ENCODE measurements at regions not wholly inside any gene's neighbourhood (a gene's known extent, or its start where the extent isn't known, plus 50 kb on each side); places are given as distances from the start of the nearest gene placed in this dataset.

DNA sequence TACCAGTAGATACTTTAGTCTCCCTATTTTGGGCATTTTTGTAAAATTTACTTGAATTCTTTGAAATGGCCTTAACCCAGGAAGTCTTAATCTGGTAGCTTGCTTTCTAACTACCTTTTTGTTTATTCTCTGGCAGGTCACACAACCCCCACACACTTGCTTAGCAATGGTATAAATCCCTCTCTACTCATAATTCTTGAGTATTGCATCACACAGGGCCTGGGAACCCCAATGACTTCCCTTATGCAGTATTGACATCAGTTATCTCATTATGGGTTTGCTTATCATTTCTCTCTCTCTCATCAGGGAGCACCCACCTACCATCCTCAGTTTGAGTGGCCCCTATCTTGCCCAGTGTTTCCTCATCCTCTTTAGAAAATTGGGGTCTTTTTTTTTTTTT lies 207.1 kb downstream of the KCNS3 start:
- DNase-seq (ENCODE audit: low read depth in 3 of 3), result no peak

GRCh38 chr2:18084376-18084775 lies 205.9 kb downstream of the KCNS3 start:
- no peak for DNase-seq (ENCODE audit: low read depth in 3 of 3)

DNA sequence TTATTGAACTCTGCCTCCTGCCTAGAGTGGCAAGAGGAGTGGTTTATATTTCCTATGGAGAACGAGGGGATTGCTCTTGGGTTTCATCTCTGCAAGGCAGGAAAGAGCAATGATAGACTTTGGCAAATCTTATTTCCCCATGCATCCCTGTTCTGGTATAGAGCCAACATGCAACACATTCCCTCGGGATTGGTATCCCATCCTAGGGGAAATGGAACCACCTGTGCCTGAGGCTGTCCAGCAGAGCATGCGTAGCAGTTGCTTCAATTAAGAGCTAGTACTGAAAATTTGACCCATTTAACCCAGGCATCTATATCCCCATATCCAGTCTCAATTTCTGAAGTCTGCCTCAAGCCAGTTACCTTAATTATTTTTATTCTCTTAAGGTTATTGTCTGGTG lies 205.3 kb downstream of the KCNS3 start:
- no peak for DNase-seq (ENCODE audit: low read depth in 3 of 3)

- DNase-seq (ENCODE audit: low read depth in 3 of 3), result no peak
Measured at GRCh38 chr2:18078216-18078615, 199.7 kb downstream of the KCNS3 start.

DNA sequence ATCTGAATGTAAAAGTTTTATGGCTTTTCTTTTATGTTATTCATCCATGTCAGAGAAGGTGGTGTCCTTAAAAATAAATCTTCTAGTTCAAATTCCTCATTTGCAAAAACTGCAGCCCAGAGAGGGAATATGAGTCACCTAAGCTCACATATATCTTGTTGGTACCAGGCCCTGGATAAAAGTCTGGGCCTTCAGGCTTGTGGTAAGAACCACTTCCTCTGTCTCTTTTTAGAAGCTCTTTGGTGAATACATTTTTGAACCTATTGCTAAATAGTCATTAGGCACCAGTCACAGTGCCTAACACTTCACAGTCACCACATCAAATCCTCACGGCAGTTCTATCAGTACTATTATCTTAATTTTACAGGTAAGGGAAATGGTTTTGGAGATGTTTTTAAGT lies 199.2 kb downstream of the KCNS3 start:
- DNase-seq (ENCODE audit: low read depth in 3 of 3), result no peak

DNA sequence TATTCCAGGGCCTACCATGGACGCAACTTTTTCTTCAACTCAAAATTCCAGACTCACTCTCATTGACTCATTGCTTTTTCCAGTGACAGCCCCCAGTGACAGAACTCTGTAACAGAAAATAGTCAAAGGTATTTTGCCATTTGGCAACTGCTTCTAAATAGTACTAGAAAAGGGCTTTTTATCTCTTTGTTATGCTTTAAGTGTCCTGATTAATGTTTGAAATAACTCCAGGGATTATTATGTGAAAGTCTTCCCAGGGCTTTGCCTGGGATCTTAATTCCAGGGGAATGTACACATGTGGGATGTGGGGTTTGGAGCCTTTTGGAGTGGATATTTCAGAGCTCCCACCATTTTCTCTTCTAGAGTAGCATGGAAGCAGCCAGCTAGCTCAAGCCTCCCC lies 198.8 kb downstream of the KCNS3 start:
- no peak for DNase-seq (ENCODE audit: low read depth in 3 of 3)

GRCh38 chr2:18074476-18074875 lies 196.0 kb downstream of the KCNS3 start:
- DNase-seq (ENCODE audit: low read depth in 3 of 3), result no peak

- no peak for DNase-seq (ENCODE audit: low read depth in 3 of 3)
Measured at GRCh38 chr2:18073601-18074000, 195.1 kb downstream of the KCNS3 start.

DNA sequence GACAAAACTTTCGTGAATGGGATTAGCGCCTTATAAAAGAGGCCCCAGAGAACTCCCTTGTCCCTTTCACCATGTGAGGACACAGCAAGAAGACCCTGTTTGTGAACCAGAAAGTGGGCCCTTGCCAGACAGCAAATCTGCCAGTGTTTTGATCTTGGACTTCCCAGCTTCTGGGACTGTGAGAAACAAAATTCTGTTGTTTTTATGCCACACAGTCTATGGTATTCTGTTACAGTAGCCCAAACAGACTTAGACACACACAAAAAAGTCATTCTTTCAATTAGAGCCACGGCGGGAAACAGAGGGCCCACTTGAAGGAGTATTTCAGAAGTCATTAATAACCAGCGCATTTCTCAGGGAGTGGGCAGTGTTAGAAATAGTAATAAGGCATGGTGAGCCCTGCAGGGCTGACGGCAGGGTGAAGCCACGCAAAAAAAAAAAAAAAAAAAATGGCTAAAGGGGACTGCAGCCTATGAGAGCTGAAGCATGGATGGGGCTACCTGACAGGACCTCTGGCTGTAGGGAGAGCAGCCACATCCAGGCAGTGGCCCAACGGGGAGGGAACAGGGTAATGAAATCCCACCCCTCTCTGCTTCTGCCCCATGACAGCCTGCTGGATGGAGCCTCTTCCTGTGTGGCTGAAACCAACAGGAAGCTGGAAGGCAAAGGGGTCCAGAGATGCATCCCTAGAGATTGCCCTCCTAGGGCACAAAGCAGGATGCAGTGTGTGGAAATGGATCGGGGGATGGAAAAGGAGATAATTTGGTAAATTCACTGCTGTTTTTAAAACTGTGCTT lies 189.3 kb downstream of the KCNS3 start:
- no peak for DNase-seq (ENCODE audit: low read depth in 3 of 3)

DNA sequence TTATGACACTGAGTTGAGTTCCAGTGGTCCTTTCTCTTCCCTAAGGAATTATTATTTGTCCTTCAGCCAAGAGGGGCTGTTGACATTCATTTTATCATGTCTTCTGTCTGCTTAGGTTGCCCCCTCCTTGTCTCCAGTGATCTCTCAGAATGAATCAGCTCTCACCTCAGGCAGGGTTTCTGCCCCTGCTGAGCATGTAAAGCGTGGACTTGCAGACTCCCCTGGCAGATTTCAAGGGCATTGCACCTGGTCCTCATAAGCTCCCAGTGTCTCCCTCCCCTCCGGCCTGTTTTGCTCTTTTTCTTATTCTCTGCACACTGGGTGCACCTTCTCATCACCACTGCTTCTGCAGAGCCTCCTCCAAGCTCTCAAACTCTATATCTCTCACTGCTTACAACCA lies 188.4 kb downstream of the KCNS3 start:
- no peak for DNase-seq (ENCODE audit: low read depth in 3 of 3)

GRCh38 chr2:18066066-18066465 lies 187.6 kb downstream of the KCNS3 start:
- no peak for DNase-seq (ENCODE audit: low read depth in 3 of 3)

- no peak for DNase-seq (ENCODE audit: low read depth in 3 of 3)
Measured at GRCh38 chr2:18065249-18065648, 186.8 kb downstream of the KCNS3 start.

- DNase-seq (ENCODE audit: low read depth in 3 of 3), result no peak
Measured at GRCh38 chr2:18063826-18064470, 185.5 kb downstream of the KCNS3 start.

DNA sequence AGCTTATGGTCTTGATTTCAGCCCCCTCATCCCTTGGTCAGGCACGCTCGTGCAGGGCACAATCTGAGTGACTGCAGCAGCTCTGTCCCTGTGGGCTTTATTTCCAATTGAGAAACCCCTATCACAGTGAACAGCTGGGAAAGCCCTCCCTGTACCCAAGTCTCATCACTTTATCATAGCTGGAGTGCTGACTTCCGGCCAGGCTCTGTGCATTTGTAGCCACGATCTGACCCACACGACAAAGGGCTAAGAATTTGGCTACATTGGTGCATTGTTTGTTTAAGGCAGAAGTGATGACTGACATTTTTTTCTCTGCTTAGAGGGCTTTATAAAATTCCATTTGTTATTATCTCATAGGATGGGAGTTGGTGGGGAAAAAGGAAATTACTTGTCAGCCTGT lies 184.4 kb downstream of the KCNS3 start:
- DNase-seq (ENCODE audit: low read depth in 3 of 3), result no peak

DNA sequence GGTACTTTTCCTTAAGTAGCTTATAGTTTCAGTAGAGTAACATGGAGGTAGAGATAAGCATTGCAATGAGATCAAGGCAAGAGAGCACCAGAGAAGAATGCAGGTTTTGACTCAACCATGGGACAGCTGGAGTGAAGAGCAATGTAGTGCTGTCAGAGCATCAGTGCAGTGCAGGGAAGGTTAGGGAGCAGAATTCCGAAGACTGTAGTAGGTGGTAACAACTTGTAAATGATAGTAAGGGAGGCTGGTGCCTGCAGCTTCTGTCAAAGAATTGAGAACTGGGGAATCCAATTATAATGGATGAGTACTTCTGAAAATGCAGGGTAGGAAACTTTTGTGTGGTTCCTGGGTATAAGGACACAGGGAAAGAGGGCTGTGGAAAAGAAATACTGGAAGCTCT lies 183.2 kb downstream of the KCNS3 start:
- DNase-seq (ENCODE audit: low read depth in 3 of 3), result no peak

DNA sequence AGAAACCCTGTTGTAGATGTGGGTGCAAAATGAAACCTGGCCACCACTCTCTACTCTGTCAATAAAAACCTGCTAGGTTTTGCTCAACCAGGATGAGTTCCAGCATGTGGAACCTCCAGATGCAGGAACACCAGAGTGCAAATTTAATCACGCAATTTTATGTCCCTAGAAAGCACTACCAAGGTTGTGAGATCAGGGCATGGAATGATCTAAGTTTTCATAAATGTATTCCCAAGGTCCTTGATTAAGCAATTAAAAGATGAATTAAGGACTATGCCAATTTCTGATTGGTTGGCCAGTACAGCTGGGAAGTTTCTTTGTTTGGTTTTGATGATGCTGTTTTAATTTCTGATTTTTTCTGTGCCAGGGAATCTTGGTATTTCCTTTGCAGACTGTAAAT lies 179.2 kb downstream of the KCNS3 start:
- DNase-seq (ENCODE audit: low read depth in 3 of 3), result no peak

DNA sequence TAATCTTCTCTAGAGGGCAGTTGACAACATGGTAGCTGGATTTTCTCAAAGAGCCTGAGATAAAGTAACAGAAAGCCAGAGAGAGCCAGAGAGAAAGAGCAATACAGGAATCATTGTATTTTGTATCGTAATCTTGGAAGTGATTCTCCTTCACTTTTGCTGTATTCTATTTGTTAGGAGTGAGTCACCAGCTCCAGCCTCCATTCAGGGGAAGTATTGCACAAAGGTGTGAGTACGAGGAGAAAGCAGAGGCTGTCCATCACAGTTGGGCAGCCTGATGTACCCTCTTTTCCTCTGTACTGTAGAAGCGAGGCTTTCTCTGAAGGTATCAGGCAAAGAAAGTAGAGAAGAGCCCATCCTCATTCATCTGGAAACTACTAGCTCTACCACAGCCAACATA lies 176.8 kb downstream of the KCNS3 start:
- DNase-seq (ENCODE audit: low read depth in 3 of 3), result no peak

DNA sequence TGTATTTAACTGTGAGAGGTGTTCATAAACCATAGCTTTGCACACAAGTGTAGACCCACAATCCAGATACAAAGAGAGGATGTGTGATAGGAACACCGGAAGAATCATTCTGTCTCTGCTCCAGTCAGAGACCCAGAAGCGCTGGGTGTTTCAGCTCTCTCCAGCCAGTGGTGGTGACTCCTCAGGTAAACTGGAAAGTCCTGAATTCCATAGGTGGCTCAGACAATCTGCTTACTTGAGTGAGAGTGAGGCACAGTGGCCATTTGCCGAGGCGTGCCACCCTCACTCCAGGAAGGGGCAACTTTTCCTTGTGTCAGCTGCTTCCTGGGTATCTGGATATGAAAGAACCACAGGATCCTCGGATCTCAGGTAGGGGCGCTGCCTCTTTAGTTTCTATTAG lies 171.5 kb downstream of the KCNS3 start:
- no peak for DNase-seq (ENCODE audit: low read depth in 3 of 3)

GRCh38 chr2:18049325-18049724 lies 170.9 kb downstream of the KCNS3 start:
- DNase-seq (ENCODE audit: low read depth in 3 of 3), result no peak

DNA sequence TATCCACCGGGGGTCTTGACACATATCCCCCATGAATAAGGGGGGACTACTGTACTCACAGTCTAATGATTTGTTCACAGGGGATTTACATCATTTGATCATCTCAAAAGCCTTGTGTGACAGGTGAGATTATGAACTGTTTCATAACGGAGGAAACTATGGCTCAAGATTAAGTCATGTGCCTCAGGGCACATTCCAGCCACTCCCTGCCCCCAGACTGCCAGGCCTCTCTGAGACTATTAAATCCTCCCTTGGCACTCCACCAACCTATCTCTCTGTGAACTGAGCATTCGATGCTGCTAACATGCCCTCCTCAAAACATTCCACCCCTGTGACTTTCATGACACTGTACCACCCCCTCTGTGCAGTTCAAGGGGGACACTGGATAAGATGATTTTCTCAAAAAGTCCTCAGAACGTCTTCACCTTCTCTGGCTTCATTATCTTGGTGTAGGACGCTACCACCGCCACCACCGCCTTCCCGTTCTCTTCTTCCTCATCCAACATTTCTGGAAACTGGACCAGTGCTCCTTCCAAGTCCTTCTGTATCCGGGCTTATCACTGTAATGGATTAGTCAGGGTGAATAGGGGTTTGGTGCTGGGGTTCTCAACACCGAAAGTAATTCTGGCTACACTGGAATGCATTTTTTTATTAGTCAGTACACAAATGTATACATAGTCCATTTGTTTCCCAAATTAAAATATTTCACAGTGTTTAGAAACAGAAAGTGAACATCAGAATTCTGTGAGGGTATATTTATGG lies 169.6 kb downstream of the KCNS3 start:
- no peak for DNase-seq (ENCODE audit: low read depth in 3 of 3)

DNA sequence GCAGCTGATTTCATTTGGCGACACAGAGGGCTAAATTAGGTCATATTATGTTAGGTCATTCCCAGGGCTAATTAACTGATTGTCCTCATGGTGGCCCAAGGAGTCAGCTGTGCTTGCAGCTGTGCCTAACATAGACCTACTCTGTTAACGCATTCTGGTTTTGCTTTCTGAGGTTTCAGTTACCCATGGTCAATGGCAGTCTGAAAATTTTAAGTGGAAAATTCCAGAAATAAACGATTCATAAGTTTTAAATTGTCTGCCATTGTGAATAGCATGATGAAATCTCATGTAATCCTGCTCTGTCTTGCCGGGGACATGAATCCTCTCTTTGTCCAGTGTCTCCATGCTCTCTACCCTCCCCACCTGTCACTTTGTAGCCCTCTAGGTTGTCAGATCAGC lies 168.7 kb downstream of the KCNS3 start:
- DNase-seq (ENCODE audit: low read depth in 3 of 3), result no peak

GRCh38 chr2:18046558-18047212 lies 168.2 kb downstream of the KCNS3 start:
- no peak for DNase-seq (ENCODE audit: low read depth in 3 of 3)

All from stimulated activated CD4-positive, alpha-beta T cell treated with anti-CD3 and anti-CD28 coated beads, TNF-alpha, amount 100 ng/mL, for 24 hours (primary cell).